HS-27A (cell line): ENCODE measurements at regions not wholly inside any gene's neighbourhood (a gene's known extent, or its start where the extent isn't known, plus 50 kb on each side); places are given as distances from the start of the nearest gene placed in this dataset.

Experiments
- DNase-seq: peaks from one replicate; pipeline ENCODE4 v3.0.0-alpha.2; 2012; ENCODE audit warnings: low read depth, missing footprints

GRCh38 chr1:173400387-173400995, 76.6 kb upstream of the PRDX6 start:
- no peak for DNase-seq

DNA sequence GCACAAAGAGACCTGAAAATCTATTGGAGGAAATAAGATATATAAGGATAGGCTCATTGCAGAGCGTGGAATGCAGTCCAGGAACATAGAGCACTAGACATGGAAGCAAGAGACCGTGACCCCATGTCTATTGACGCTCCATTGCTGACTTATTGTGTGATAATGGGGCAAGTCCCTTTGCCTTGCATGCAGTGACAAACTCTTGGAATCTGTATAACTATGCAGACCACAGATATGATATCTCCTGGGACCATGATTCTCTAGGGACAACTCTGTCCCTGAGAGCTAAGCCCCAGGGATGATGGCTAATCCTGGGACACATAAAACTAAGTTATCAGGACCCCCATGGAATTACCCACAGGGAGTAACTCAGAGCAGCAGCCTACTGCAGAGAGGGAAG, 73.1 kb upstream of the PRDX6 start:
- no peak for DNase-seq

DNA sequence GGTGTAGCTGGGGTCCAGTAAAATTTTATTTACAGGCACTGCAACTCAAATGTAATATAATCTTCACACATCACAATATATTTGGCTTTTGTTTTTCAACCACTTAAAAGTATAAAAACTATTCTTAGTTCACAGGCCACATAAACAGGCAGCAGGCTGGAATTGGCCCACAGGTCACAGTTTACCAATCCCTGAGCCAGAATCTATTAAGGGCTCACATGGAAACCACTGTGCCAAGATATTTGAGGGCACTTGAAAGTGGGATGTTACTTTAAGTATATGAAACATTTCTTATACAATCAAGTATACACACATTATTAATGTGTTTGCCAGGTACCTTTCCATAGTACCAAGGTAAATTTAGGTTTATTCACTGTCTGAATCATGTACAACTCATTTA, 71.9 kb upstream of the PRDX6 start:
- no peak for DNase-seq

DNA sequence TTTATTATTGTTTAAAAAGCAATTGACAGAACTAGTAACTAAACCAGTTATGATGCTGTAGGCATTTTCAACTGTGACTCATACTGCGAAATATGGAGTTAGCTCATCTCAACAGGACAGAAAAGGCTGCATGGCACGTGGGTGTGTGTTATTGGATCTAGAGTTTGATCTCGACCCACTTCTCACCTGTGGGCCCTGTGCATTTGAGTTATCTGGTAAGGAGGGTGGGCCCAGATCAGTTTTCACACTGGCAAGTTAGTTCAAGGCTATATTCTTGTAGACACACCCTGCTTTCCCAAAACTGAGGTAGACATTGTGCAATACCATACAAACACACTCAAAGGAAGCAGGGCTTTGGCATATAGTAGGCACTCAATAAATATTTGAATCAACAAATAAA, 71.3 kb upstream of the PRDX6 start:
- no peak for DNase-seq

DNA sequence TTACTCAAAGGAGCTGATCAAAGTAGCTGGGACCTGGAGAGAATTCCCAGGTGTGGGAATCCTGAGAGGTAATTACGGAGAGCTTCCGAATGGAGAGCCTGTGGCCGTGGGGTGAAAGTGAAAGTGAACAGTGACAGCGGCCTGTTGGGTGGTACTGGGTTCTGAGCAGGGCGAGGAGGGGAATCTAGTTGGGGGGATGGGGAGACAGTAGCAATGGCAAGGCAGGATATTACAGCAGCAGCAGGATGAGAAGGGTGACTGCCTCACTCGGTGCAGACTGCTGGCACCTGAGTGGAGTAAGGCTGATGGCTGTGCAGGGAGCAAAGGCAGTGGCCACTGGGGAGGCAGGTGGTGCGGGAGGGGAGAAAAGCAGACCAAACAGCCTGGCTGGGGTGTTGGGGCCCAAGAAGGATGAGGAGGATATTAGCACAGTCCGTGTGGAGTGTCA, 70.3 kb upstream of the PRDX6 start:
- DNase-seq, result no peak

DNA sequence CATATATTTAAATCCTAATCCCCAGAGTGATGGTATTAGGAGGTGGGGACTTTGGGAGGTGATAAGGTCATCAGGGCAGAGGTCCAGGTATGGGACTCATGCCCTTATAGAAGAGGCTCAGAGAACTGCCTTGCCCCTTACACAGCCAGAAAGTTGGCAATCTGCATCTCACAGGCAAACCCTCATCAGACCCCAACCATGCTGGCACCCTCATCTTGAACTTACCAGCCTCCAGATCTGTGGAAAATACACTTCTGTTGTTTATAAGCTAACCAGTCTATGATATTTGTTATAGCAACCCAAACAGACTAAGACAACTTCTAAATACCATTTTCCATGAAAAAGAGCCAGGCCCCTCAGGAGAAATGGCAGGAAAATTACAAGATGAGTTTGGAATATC, 69.3 kb upstream of the PRDX6 start:
- DNase-seq, result no peak

DNA sequence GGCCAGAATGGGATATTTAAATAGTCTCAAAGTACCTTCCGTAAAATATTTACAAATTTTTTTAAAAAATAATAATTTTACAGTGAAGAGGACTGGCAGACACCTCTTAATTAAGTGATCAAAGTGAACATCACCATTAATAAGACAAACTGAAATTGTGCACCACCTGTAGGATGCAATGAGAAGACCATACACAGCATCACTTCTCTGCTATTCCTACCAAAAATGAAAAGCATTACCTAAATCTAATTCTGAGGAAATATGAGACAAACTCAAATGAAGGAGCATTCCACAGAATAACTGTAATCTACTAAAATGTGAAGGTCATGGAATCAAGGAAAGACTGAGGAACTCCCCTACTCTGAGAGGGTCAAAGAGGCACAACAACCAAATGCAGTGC, 68.2 kb upstream of the PRDX6 start:
- no peak for DNase-seq

DNA sequence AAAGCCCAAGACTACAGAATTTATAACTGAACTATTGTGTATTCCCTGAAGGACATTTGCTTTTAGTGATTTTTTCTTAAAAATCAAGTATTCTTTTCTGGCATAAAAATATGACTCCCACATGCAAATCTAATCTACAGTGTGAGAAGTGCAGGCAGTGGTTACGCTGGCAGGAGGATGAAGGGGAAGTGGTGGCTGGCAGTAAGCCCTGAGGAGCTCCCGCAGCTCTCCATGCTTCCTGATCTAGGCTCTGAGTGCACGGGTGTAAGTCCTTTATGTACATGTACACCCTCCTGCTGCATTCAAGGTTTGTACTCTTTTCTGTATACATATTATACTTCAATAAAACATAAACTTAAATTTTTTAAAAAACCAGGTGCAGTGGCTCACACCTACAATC, 67.5 kb upstream of the PRDX6 start:
- DNase-seq, result no peak

- DNase-seq, result no peak
These were observed 66.9 kb upstream of the PRDX6 start for GRCh38 chr1:173410133-173410793.

DNA sequence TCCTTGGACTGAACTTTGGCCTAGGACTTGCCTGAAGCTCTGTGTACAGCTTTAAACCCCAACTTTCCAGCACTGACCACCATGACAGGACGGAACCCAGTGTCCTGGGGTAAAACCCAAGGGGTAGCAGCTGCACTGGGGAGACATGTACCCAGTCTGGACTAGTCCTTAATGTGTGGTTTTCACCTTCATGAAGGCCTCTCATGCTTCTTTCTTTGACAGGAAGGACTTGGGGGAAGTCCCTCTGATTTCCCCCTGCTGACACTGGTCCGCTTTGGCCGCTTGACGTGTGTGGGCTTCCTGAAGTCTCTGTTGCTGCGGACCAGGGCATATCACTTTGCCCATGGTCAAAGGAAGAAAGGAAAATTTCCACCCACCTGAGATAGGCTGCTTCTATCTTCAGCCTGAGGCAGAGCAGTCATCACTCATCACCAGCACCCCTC, 66.3 kb upstream of the PRDX6 start:
- DNase-seq, result no peak

- no peak for DNase-seq
These were observed 65.0 kb upstream of the PRDX6 start for GRCh38 chr1:173411835-173412742.

GRCh38 chr1:173413271-173413707, 63.8 kb upstream of the PRDX6 start:
- DNase-seq, result no peak

DNA sequence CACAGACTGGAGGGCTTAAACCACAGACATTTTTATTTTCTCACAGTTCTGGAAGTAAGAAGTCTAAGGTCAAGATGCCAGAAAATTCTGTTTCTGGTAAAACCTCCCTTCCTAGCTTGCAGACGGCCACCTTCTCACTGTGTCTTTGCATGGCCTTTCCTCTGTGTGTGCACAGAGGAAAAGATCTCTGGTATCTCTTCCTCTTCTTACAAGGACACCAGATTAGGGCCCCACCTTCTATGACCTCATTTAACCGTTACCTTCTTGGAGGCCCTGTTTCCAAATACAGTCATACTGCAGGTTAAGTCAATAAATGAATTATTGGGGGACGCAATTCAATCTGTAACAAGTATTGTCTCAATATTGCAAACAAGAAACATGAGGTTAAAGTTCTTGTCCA, 63.0 kb upstream of the PRDX6 start:
- no peak for DNase-seq

GRCh38 chr1:173414539-173415226, 62.5 kb upstream of the PRDX6 start:
- DNase-seq, result no peak

DNA sequence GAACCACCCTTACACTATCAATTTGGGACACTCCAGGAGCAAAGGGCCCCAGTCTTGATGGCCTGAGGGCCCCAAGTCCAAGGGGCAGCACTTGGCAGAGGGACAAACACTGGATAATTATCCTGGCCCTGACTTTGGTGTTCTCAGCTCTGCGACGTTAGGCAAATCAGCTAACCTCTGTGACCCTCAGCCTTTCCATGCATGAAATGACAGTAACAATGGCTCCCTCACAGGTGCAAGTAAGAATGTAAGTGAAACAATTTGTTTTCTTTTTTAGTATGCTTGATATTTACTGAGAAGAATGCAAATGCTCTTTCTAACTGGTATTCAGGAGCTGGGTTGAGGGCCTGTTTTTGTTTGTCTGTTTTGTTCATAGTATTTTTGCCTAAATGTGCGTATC, 61.6 kb upstream of the PRDX6 start:
- DNase-seq, result no peak

DNA sequence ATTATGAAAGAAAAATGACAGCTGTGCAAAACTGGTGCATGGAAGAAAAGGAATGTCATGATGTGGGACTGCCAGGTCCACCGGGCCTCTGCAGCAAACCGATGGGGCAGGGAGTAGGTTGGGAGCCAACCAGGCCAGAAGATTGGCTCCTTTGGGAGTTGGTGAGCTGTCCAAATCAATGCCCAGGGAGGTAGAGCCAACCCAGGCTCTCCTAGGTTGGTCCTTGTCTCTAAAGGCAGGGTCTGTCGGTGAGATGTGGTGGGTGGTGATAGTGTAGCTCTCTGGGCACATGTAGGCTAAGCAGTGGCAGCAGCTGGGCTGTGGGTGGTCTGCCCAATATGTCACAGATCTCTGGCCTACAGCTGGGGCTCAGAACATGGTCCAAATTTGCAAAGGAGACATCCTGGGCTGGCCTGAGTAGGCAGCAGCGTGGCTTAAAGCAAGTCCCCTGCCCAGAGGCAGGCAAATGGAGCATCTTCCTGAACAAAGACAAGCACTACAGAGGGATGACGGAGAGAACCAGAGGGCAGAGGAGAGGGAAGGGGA, 61.2 kb upstream of the PRDX6 start:
- DNase-seq, result no peak

- no peak for DNase-seq
These were observed 59.6 kb upstream of the PRDX6 start for GRCh38 chr1:173417563-173417962.

DNA sequence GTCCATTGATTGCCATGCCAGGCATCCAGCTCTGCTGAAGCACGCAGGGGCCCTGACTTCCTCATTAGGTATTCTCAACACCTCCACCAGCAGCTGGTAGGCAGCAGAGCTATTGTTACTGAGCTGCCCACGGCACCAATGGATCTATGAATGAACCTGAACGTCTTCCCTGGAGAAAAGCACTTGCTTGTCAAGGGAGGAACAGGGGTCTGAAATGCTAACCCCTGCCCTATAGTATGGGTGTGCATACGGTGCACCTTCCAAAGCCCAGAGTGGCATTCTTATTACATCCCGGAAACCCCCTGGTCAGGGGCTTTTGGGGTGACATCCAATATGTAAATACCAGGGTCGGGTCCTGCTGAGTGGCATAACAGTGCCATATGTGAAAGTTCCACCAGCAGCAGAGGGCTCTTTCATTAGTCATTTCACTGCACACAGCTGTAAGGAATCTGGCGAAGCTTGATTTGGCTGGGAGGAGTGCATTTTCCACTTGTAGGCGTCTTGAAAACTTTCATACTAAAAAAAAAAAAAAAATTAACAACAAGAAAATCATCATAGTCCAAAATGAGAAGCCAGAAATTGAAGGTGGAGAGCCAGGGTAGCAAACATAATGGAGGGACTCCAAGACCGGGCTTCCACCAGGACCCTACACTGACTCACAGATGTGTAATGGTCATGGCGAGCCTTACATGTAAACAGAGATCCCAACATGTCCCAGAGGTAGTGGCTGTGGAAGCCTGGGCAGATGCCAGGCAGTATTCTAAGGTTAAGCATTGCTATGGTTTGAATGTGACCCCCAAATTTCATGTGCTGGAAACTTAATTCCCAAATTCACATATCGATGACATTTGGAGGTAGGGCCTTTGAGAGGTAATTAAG, 58.8 kb upstream of the PRDX6 start:
- no peak for DNase-seq

- peak; percentile 45 for DNase-seq
These were observed 56.8 kb upstream of the PRDX6 start for GRCh38 chr1:173420330-173420806.

DNA sequence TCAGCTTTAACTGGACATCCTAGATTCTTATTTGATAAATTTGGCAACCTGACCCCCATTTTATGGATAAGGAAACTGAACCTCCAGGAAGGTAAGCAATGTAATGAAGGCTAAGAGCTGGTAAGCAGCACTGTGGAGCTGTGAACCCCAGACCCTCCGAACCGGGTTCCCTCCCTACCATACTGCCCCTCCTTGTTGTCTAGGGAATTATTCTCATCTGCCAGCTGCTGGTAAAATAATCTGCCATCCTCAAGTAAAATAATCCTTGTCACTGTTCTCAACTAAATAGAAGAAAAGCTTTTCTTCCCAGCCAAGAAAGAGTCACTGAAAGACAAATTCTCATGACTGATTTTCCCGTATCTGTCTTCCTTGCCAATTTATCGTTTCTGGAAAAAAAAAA, 55.8 kb upstream of the PRDX6 start:
- no peak for DNase-seq

DNA sequence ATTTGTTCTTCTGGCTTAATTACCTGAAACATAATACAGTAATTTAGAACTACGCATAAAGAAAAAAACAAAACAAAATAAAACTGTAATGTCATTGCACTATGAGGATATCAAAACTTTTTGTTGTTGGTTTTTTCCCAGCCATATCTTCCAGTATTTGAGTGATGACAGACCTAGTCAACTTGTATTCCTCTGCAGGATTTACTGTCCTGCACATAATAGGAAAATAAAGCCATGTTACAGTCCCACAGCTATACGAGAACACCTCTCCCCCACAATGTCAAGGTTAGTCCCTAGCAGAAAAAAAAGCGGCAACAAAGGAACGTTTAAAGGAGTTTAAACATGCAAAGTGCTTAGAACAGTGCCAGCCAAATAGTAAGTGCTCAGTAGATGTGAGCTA, 55.3 kb upstream of the PRDX6 start:
- no peak for DNase-seq
